HG02981 (cell line): ENCODE measurements at regions not wholly inside any gene's neighbourhood (a gene's known extent, or its start where the extent isn't known, plus 50 kb on each side); places are given as distances from the start of the nearest gene placed in this dataset.
"Not testable (repeated sequence)": the region's sequence is repeated elsewhere in the genome, so short reads cannot be mapped to it uniquely, and the experiment has no call there.

ENCODE experiments used
- ATAC-seq: cut with Tn5 transposase; IDR thresholded peaks from one replicate; pipeline ENCODE4 v1.9.1; 2021; ENCODE audit warnings: mild to moderate bottlenecking, moderate library complexity; ENCODE audit not compliant: unreplicated experiment

DNA sequence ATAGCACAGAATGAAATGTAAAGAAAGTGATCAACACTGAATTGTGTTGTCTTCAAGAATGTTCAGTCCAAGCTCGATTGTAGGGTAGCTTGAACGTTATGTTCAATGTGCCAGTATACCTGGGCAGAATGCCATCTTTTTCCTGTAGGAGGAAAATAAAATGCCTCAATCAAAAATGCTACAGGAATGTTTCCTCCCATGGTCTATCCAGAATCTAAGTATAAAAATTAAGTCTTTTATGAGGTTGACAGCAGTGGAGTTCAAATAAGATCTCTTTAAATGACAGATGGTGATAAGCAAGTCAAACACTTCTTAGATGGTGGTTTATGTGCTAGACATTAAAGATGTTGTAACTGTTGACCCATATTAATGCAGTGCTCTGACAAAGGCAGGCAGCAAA, 488.6 kb downstream of the CSNK1G3 start:
- no peak for ATAC-seq

- no peak for ATAC-seq
Observed at GRCh38 chr5:123997462-123998215, 485.7 kb downstream of the CSNK1G3 start.

DNA sequence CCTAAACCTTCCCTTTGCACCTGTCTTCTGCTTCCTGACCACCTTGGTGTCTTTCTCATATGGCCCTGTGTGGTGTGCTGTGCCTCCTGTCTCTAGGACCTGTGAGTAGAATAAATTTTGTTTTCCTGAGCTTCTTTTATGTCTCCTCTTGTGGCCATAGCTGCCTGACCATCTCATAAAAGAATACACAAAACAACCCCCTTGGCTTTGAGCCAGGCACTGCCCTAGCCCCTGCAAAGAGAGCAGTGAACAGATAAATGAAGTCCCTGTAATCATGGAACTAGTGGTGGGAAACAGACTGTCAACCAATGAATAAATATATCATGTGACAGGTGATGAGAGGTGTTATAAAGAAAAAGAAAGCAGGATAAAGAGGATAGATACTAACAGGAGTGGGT, 485.1 kb downstream of the CSNK1G3 start:
- no peak for ATAC-seq

- ATAC-seq = no peak
Observed at GRCh38 chr5:123992641-123993040, 480.7 kb downstream of the CSNK1G3 start.

GRCh38 chr5:123987956-123988355, 476.0 kb downstream of the CSNK1G3 start:
- ATAC-seq = no peak

DNA sequence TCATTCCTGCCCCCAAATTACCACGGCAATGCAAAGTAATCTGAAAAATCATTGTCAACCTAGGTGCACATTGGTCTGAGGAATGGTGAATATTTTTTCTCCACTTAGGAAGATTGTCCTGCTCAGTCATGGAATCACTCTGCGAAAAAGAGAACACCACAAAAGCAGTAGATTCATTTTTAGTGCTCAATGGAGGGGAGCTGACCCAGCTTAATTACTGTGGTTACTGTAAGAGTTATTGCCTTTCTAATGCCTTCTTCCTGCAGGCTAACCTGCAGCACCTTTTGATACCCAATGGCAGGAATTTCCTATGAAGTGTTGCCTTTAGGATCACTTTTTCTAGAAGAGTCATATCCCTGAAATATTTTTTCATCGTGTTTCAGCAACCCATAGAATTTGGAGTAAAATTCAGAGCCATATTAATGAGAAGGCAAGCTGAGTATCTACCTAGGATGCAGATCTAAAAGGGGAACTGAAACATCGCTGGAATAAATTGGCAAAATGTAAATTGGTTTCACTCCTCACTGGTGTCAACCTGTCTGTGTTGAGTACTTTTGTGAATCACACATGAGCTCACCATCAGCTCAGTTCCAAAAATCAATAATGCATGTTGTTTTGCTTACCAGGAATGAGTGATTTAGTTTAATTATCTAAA, 464.5 kb downstream of the CSNK1G3 start:
- ATAC-seq = peak; percentile 69

DNA sequence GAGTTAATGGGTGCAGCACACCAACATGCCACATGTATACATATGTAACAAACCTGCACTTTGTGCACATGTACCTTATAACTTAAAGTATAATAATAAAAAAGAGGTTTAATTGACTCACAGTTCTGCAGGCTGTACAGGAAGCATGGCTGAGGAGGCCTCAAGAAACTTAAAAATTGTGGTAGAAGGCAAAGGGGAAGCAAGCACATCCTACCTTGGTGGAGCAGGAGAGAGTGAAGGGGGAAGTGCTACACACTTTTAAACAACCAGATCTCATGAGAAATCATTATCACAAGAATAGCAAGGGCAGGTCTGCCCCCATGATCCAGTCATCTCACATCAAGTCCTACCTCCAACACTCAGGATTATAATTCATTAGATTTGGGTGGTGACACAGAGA, 463.5 kb downstream of the CSNK1G3 start:
- ATAC-seq = not testable (repeated sequence)

DNA sequence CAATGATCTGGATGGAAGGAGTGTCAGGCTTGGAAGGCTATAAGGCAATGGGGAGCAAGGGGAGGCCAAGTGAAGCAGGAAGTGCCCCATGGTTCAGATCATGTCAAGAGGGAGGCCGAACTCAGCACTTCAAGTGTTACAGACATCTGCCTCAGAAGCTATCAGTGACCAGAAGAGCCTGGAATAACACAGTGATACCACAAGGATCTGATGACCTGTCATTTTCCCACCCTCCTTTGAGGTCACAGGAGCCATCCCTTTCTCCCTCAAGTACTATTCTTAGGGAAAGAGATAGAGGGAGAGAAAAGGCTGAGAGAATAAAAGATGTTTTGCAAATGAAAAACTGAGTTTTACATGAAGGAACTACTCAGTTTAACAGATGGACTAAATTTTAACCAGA, 454.8 kb downstream of the CSNK1G3 start:
- ATAC-seq = no peak

GRCh38 chr5:123965626-123966025, 453.6 kb downstream of the CSNK1G3 start:
- ATAC-seq = no peak

DNA sequence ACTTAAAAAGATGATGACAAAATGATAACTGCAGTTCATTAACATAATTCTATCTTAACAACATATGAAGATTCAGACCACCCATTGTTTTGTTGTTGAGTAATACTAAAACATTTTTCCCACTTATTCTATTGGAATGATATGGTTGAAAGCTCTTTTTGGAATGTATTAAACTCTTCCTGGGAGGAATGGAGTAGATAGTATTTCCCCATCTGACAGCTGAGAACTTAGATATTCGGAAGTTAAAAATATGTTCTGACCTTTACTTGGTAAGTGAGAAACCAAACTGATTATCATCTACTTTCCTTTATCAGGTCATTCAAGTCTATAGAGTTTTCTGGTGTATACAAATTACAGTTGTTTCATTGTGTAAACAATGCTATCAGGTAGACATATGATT, 452.9 kb downstream of the CSNK1G3 start:
- ATAC-seq = no peak

DNA sequence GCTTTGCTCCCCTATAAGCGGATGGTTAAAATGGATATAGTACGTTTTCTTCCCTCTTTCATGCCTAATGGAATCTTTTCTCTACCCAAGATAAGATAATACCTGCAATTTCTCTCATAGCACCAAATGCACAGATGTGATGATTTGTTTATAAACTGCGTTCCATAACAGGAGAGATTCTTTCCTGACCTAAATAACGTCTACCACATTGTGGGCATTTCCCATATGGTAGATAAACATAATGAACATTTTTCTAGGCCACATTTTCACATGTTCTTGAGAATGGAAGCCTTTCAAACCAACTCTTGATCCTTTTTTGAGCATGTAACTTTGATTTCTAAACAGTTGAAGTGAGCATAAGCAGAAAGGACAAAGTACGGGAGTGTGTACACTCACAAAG, 448.5 kb downstream of the CSNK1G3 start:
- no peak for ATAC-seq

- no peak for ATAC-seq
Observed at GRCh38 chr5:123951582-123951977, 439.6 kb downstream of the CSNK1G3 start.

DNA sequence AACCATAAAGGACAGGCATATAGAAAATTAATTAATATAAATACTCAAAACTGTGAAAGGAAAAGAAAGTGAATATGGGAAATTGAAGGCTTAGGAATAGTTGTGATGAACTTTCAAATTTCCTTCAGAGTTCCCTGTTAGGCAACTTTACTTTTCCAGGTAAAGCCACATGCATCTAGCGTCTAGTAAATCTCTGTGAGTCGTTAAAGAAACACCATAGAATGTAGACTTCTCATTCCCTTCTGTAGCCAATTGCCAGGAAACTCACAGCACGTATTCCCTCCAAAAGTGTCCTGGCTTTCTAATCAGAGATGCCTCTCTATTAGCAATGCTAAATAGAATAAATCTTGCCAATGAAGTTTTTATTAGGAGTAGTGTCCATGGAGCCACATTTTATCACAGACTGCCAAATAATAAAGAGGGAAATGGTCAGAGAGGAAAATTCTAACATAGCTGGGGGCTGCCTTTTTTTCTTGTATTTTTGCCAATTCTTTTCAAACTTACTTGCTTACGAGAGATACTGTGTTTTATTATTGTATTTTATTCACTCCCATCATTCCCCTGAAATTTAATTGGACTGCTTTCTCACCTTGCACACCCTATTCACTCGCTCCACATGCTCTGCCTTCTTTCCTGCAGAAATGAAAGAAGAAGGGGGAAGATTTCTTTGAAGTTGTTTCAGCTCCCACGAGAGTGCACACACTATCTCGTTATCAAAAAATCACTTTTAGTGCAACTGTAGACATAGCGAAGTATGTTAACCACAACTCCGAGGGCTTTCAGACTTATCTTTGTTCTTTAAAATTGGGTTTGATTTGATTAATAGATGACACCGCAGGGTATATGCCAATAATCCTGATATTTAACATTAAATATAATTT, 439.0 kb downstream of the CSNK1G3 start:
- no peak for ATAC-seq

GRCh38 chr5:123949807-123950340, 437.9 kb downstream of the CSNK1G3 start:
- ATAC-seq = no peak

DNA sequence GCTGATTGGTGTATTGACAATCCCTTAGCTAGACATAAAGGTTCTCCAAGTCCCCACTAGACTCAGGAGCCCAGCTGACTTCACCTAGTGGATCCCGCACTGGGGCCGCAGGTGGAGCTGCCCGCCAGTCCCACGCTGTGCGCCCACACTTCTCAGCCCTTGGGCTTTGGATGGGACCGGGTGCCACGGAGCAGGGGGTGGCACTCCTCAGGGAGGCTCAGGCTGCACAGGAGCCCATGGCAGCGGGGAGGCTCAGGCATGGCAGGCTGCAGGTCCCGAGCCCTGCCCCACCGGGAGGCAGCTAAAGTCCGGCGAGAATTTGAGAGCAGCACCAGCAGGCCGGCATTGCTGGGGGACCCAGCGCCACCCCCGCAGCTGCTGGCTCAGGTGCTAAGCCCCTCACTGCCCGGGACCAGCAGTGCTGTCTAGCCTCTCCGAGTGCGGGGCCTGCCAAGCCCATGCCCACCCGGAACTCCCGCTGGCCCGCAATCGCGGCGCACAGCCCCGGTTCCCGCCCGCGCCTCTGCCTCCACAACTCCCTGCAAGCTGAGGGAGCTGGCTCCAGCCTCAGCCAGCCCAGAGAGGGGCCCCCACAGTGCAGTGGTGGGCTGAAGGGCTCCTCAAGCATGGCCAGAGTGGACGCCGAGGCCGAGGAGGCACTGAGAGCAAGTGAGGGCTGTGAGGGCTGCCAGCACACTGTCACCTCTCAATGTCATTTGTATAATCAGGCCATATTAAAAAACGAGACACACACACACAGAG, 437.2 kb downstream of the CSNK1G3 start:
- ATAC-seq = no peak

GRCh38 chr5:123947797-123948196, 435.8 kb downstream of the CSNK1G3 start:
- ATAC-seq = no peak

DNA sequence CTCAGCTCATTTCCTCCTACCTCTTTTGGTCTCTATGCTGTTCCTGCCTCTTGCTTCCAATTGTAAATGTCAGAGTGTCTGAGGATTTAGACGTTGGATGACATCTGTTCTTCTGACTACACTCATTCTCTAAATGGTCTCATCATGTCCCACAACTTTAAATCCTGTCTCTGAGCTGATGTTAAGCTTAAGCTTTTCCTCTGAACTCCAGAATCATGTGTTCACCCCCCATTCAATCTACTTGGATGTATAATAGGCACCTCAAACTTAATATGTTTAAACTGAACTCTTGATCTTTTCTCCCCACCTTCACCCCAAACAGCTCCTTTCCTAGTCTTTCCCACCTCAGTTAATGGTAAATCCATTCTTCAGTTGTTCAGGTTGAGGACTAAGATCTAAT, 433.6 kb downstream of the CSNK1G3 start:
- ATAC-seq = no peak

GRCh38 chr5:123943151-123943550, 431.2 kb downstream of the CSNK1G3 start:
- ATAC-seq = no peak

DNA sequence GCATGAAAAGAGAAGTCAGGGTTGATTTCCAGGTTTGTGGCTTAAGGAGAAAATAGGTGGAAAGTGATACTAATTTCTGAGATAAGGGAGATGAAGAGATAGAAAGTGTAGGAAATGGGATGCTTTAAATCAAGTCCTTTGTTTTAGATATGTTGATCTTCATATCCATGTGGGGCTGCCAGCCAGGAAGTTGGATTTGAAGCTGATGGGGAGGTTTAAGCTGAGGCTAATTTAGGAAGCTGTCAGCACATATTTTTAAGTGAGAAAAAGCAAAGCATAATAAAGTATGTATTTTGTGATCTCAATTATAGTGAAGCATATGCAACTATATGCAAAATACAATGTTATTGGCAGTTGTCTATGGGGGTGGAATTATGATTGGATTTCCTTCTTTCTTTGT, 428.4 kb downstream of the CSNK1G3 start:
- no peak for ATAC-seq

DNA sequence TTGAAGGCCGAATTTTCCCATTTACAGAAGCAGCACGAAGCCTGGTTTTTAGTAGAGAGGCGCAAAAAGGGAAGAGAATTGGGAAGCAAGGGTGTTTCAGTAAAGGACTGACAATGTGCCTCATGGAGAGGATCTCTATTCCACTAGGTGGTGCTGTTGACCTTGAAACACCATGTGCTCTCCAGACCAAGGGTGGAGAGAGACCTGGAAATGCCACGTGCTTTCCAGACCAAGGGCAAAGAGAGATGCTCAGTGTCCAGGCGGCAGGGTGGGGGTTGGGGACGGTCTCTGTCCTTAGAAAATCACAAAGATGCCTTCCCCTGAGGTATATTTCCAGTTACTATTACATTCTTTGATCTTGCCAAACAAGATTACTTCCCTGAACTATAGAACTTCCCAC, 425.3 kb downstream of the CSNK1G3 start:
- ATAC-seq = no peak

DNA sequence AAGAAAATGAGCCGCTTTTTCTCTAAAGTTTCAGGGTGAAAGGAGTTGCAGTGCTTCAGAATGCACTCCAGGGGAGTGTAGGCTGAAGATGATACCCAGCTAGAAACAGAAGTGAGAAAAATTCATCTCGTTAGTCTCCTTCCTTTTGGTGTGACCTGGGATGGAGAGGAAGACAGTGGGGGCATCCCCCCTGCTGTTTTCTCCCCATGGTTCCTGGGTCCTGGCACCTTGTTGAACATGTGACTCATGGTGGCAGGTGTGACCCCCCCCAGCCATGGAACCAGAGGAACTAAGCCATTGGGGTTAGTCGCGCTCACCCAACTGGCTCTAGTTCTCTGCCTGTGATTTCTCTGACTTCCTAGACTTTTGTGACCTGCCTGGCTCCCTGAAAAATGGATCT, 424.6 kb downstream of the CSNK1G3 start:
- no peak for ATAC-seq
